ENCODE measurements at regions not wholly inside any gene's neighbourhood (a gene's known extent, or its start where the extent isn't known, plus 50 kb on each side); places are given as distances from the start of the nearest gene placed in this dataset.

- TF ChIP-seq CTCF (IDR thresholded peaks at IDR 0.05) (no peak), POLR2AphosphoS5 (IDR thresholded peaks at IDR 0.05) (no peak)
Observed at GRCh38 chr12:34219046-34219770, 196.9 kb downstream of the ALG10 start.
